Bone marrow (tissue), 2 donors: ENCODE measurements at regions not wholly inside any gene's neighbourhood (a gene's known extent, or its start where the extent isn't known, plus 50 kb on each side); places are given as distances from the start of the nearest gene placed in this dataset.
"Not testable (repeated sequence)": the region's sequence is repeated elsewhere in the genome, so short reads cannot be mapped to it uniquely, and the experiment has no call there.

Experiments
- DNase-seq, 2 donors: peaks; one replicate each; lab custom pipeline; 2025; lab: John Stamatoyannopoulos, UW

- DNase-seq = no peak
Measured at GRCh38 chr2:111620281-111620680, 263.7 kb downstream of the ANAPC1 start.

GRCh38 chr2:111622859-111623258 lies 261.1 kb downstream of the ANAPC1 start:
- no peak for DNase-seq

- no peak for DNase-seq
Measured at GRCh38 chr2:111623380-111623779, 260.6 kb downstream of the ANAPC1 start.

GRCh38 chr2:111624411-111625156 lies 259.4 kb downstream of the ANAPC1 start:
- DNase-seq = peak in 1 of 2 donors; percentile 61

- DNase-seq = not testable (repeated sequence)
Measured at GRCh38 chr2:111625157-111625537, 258.8 kb downstream of the ANAPC1 start.

GRCh38 chr2:111626037-111626864 lies 257.7 kb downstream of the ANAPC1 start:
- peak in 1 of 2 donors; percentile 14 for DNase-seq

GRCh38 chr2:111626865-111627163 lies 257.2 kb downstream of the ANAPC1 start:
- DNase-seq = no peak

- no peak for DNase-seq
Measured at GRCh38 chr2:111627256-111627655, 256.7 kb downstream of the ANAPC1 start.

- no peak for DNase-seq
Measured at GRCh38 chr2:111628221-111628620, 255.8 kb downstream of the ANAPC1 start.

- no peak for DNase-seq
Measured at GRCh38 chr2:111629983-111630382, 254.0 kb downstream of the ANAPC1 start.

- peak in 1 of 2 donors; percentile 51 for DNase-seq
Measured at GRCh38 chr2:111632661-111633060, 251.3 kb downstream of the ANAPC1 start.

- no peak for DNase-seq
Measured at GRCh38 chr2:111633189-111633588, 250.8 kb downstream of the ANAPC1 start.

GRCh38 chr2:111633643-111634042 lies 250.3 kb downstream of the ANAPC1 start:
- DNase-seq = no peak

- peak in 1 of 2 donors; percentile 72 for DNase-seq
Measured at GRCh38 chr2:111634050-111634794, 249.8 kb downstream of the ANAPC1 start.

GRCh38 chr2:111634995-111635538 lies 248.9 kb downstream of the ANAPC1 start:
- no peak for DNase-seq

- no peak for DNase-seq
Measured at GRCh38 chr2:111636905-111637304, 247.1 kb downstream of the ANAPC1 start.

- DNase-seq = no peak
Measured at GRCh38 chr2:111638274-111638877, 245.6 kb downstream of the ANAPC1 start.

- DNase-seq = no peak
Measured at GRCh38 chr2:111640480-111640879, 243.5 kb downstream of the ANAPC1 start.

- DNase-seq = peak in 1 of 2 donors; percentile 83
Measured at GRCh38 chr2:111642586-111643327, 241.2 kb downstream of the ANAPC1 start.

- no peak for DNase-seq
Measured at GRCh38 chr2:111643759-111644158, 240.2 kb downstream of the ANAPC1 start.

GRCh38 chr2:111647359-111647758 lies 236.6 kb downstream of the ANAPC1 start:
- no peak for DNase-seq
